Heart left ventricle (tissue), 16 donors: ENCODE measurements at regions not wholly inside any gene's neighbourhood (a gene's known extent, or its start where the extent isn't known, plus 50 kb on each side); places are given as distances from the start of the nearest gene placed in this dataset.

Source experiments
- ATAC-seq, 4 donors: fragments of 200-7000 bp; cut with Tn5 transposase; one replicate each; pipeline ENCODE4 v1.9.1; 2020 to 2022; ENCODE audit warnings: moderate library complexity in 4 of 4, mild to moderate bottlenecking in 3 of 4, moderate number of reproducible peaks in 1 of 4
- DNase-seq, 5 donors: peaks; one replicate each; pipeline ENCODE4 v3.0.0-alpha.2; 2020
- H3K27ac ChIP-seq, 12 donors: fragments of 200-600 bp; sonication (generic) in 4 of 12; one replicate each; pipeline versions ENCODE4 v1.5.0 to v1.8.0; 2016 to 2022; ENCODE audit warnings: mild to moderate bottlenecking in 2 of 12
- H3K27me3 ChIP-seq, 9 donors: fragments of 200-600 bp; sonication (generic) in 2 of 9; one replicate each; pipeline versions ENCODE4 v1.5.1 to v1.8.0; 2016 to 2022; ENCODE audit warnings: mild to moderate bottlenecking in 3 of 9
- H3K36me3 ChIP-seq, 9 donors: fragments of 200-600 bp; sonication (generic) in 2 of 9; one replicate each; pipeline versions ENCODE4 v1.5.0 to v1.8.0; 2018 to 2022; ENCODE audit warnings: mild to moderate bottlenecking in 2 of 9
- H3K4me1 ChIP-seq, 12 donors: fragments of 200-600 bp; sonication (generic) in 4 of 12; one replicate each; pipeline versions ENCODE4 v1.5.0 to v1.8.0; 2016 to 2022; ENCODE audit warnings: mild to moderate bottlenecking in 3 of 12
- H3K4me3 ChIP-seq, 12 donors: fragments of 200-600 bp; sonication (generic) in 4 of 12; one replicate each; pipeline versions ENCODE4 v1.5.0 to v1.8.0; 2017 to 2022; ENCODE audit warnings: mild to moderate bottlenecking in 9 of 12, moderate library complexity in 4 of 12
- H3K9me3 ChIP-seq, 12 donors: fragments of 200-600 bp; sonication (generic) in 4 of 12; one replicate each; pipeline versions ENCODE4 v1.5.0 to v1.8.0; 2016 to 2022; ENCODE audit warnings: mild to moderate bottlenecking in 1 of 12
- CTCF ChIP-seq, 12 donors: fragments of 200-600 bp; sonication (generic) in 4 of 12; IDR thresholded peaks; one replicate each; pipeline versions ENCODE4 v1.5.0 to v1.8.0; 2018 to 2022; ENCODE audit warnings: antibody characterized with exemption in 12 of 12, mild to moderate bottlenecking in 5 of 12
- POLR2A ChIP-seq, 2 donors: fragments of 450-650 bp; IDR thresholded peaks; one replicate each; pipeline ENCODE4 v1.6.1; 2017; ENCODE audit warnings: antibody characterized with exemption in 2 of 2, mild to moderate bottlenecking in 2 of 2, moderate library complexity in 2 of 2
- WGBS, 4 donors: extraction: QIAGEN DNeasy Blood & Tissue Kit in 2 of 4; methylation state at CpG; one replicate each; pipeline versions ENCODE4 v1.1.5 to v1.1.7; 2013 to 2018; 5-methylcytosine and 5-hydroxymethylcytosine counted together
- intact Hi-C, 10 donors: fragments of 100-400 bp; cut with DNase I; formaldehyde crosslinking; loops; one replicate each; pipeline versions ENCODE4 v1.11.1 to v1.14.2; 2022
- donor health status: ischemic (EF 13 %, LVEDD 7.1; RV severe dilation, severe dysfunction).
- donor health status: healthy with polysubstance abuse.
- donor health status: DM: no; HTN: yes; CAD: no.
- donor health status: DM: no; HTN: no; CAD: no.
- donor health status: ischemic (EF 25% LVEDD 6.9; RV normal size, moderate dysfunction).
- donor health status: ischemic (EF 25% LVEDD 5.7; RV mildly dilated, moderate dysfunction).
- donor health status: healthy.
- donor health status: DM: yes; HTN: yes; CAD: no.
- donor health status: ischemic (EF 35%, LVEDD 5.7; RV mildly dilated, moderate dysfunction).
- donor health status: nonischemic (EF 11% LVEDD 7.7; RV severe dilation, severe dysfunction).
- donor health status: DM: yes; HTN: yes; CAD: no.
- donor health status: PGD.
- donor health status: ischemic (EF 29% LVEDD 5.4; RV normal size, mild dysfunction).
- donor health status: nonischemic (EF 23%, LVEDD 6.1; RV moderate dilation, normal function).

DNA sequence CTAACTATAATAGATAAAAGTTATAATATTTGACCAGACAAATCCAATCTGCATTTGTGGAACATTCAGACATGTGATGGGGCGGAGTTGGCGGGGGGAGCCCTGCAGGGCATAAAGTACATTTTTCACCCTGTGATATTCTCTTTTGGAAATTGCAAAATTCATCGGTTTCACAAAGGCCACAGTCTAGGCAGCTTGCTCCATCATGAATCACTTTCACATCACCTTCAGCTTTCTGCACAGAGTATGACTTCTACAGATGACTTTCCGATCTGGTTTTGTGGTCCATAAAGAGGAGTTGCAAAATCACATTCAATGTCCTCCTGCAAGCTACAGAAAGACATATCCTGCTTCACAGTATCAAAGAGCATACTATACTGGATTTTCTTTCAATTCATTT is 51.4 kb upstream of the APBB1IP start:
- Histone ChIP-seq H3K4me1 (no peaks in the 10 kb centered on the region), H3K9me3 (peaks cover 0 to 12% (median 2%) of the 10 kb centered on the region in 12 donors), H3K36me3 (no peaks in the 10 kb centered on the region), H3K27ac (no peak overlapping the region), H3K4me3 (no peak overlapping the region), H3K27me3 (peaks cover 0 to 15% (median 4%) of the 10 kb centered on the region in 9 donors)
- intact Hi-C loops, result no loop called here
- ATAC-seq, result no peak
- no peak for DNase-seq
- TF ChIP-seq POLR2A (IDR thresholded peaks at IDR 0.05) (no peak), CTCF (IDR thresholded peaks at IDR 0.05) (no peak)
- 85 to 90% (median 87%) methylated on average over 4 of the region's 4 CpGs for WGBS, 4 donors
